GM19240 (cell line): ENCODE measurements at regions not wholly inside any gene's neighbourhood (a gene's known extent, or its start where the extent isn't known, plus 50 kb on each side); places are given as distances from the start of the nearest gene placed in this dataset.

ENCODE experiments used
- DNase-seq: peaks from one replicate; pipeline ENCODE4 v3.0.0; 2011; ENCODE audit warnings: low spot score; ENCODE audit not compliant: insufficient read length

GRCh38 chr16:14337303-14338191, 266.4 kb downstream of the MRTFB start:
- DNase-seq, result no peak

- DNase-seq, result no peak
Observed at GRCh38 chr16:14335297-14335696, 264.2 kb downstream of the MRTFB start.

- DNase-seq, result no peak
Observed at GRCh38 chr16:14334366-14335080, 263.4 kb downstream of the MRTFB start.

GRCh38 chr16:14333361-14333760, 262.2 kb downstream of the MRTFB start:
- no peak for DNase-seq

- no peak for DNase-seq
Observed at GRCh38 chr16:14331020-14331419, 259.9 kb downstream of the MRTFB start.

GRCh38 chr16:14329727-14330350, 258.7 kb downstream of the MRTFB start:
- no peak for DNase-seq

GRCh38 chr16:14325502-14326401, 254.6 kb downstream of the MRTFB start:
- DNase-seq, result no peak

GRCh38 chr16:14324581-14324980, 253.5 kb downstream of the MRTFB start:
- no peak for DNase-seq

- DNase-seq, result no peak
Observed at GRCh38 chr16:14322186-14322585, 251.1 kb downstream of the MRTFB start.

GRCh38 chr16:14321542-14321941, 250.4 kb downstream of the MRTFB start:
- no peak for DNase-seq

- DNase-seq, result no peak
Observed at GRCh38 chr16:14320406-14320805, 249.3 kb downstream of the MRTFB start.
